T-helper 22 cell (primary cell): ENCODE measurements at regions not wholly inside any gene's neighbourhood (a gene's known extent, or its start where the extent isn't known, plus 50 kb on each side); places are given as distances from the start of the nearest gene placed in this dataset.

Experiments
- DNase-seq: peaks from one replicate; pipeline ENCODE4 v3.0.0-alpha.2; 2020; ENCODE audit warnings: low read depth

GRCh38 chr1:30329802-30330557 lies 393.4 kb downstream of the MATN1 start:
- DNase-seq = no peak

- DNase-seq = no peak
Measured at GRCh38 chr1:30329263-30329753, 394.1 kb downstream of the MATN1 start.

- DNase-seq = no peak
Measured at GRCh38 chr1:30328401-30329262, 394.8 kb downstream of the MATN1 start.

- DNase-seq = no peak
Measured at GRCh38 chr1:30328100-30328370, 395.4 kb downstream of the MATN1 start.

- no peak for DNase-seq
Measured at GRCh38 chr1:30327370-30328099, 395.9 kb downstream of the MATN1 start.

GRCh38 chr1:30325999-30326398 lies 397.4 kb downstream of the MATN1 start:
- DNase-seq = no peak

- no peak for DNase-seq
Measured at GRCh38 chr1:30325085-30325935, 398.1 kb downstream of the MATN1 start.

GRCh38 chr1:30324251-30325084 lies 398.9 kb downstream of the MATN1 start:
- no peak for DNase-seq

GRCh38 chr1:30323841-30324240 lies 399.5 kb downstream of the MATN1 start:
- no peak for DNase-seq

- no peak for DNase-seq
Measured at GRCh38 chr1:30323352-30323751, 400.0 kb downstream of the MATN1 start.

- no peak for DNase-seq
Measured at GRCh38 chr1:30322859-30323257, 400.5 kb downstream of the MATN1 start.

- no peak for DNase-seq
Measured at GRCh38 chr1:30321996-30322858, 401.2 kb downstream of the MATN1 start.

- no peak for DNase-seq
Measured at GRCh38 chr1:30321246-30321910, 402.0 kb downstream of the MATN1 start.

GRCh38 chr1:30320581-30320890 lies 402.8 kb downstream of the MATN1 start:
- DNase-seq = no peak

GRCh38 chr1:30319765-30320580 lies 403.4 kb downstream of the MATN1 start:
- no peak for DNase-seq

GRCh38 chr1:30318864-30319718 lies 404.3 kb downstream of the MATN1 start:
- DNase-seq = no peak

GRCh38 chr1:30318413-30318812 lies 405.0 kb downstream of the MATN1 start:
- no peak for DNase-seq

- no peak for DNase-seq
Measured at GRCh38 chr1:30317921-30318320, 405.5 kb downstream of the MATN1 start.
